T-cell (primary cell): ENCODE measurements at regions not wholly inside any gene's neighbourhood (a gene's known extent, or its start where the extent isn't known, plus 50 kb on each side); places are given as distances from the start of the nearest gene placed in this dataset.
"Not testable (repeated sequence)": the region's sequence is repeated elsewhere in the genome, so short reads cannot be mapped to it uniquely, and the experiment has no call there.

Experiments
- ATAC-seq, 4 experiments: fragments of 200-7000 bp in 3 of 4; fragments of 150-1000 bp in 1 of 4; cut with Tn5 transposase; replicated peaks in 1 of 4; 1 replicate in 3 of 4; 2 replicates in 1 of 4; pipeline ENCODE4 v1.10.0; 2021; ENCODE audit warnings: moderate library complexity in 3 of 4, mild to moderate bottlenecking in 2 of 4, moderate number of reproducible peaks in 1 of 4
- CTCF ChIA-PET, 2 donors: fragments of 300-600 bp; sonication (Branson Sonifier 250); formaldehyde crosslinking; loops; one replicate each; lab custom pipeline; 2022; ENCODE audit warnings: antibody characterized with exemption in 2 of 2; lab: Charles Lee
- POLR2A ChIA-PET, 2 donors: fragments of 300-600 bp; sonication (Branson Sonifier 250); formaldehyde crosslinking; loops; one replicate each; lab custom pipeline; 2022; ENCODE audit warnings: antibody characterized with exemption in 2 of 2; lab: Charles Lee
- DNase-seq, 35 experiments: peaks; one replicate each; pipeline versions ENCODE4 v3.0.0 to v3.0.0-alpha.2; 2013 to 2023
- H3K27ac ChIP-seq: one replicate; pipeline ENCODE4 v1.5.1; 2013; ENCODE audit warnings: low read length
- H3K27me3 ChIP-seq, 2 experiments: replicated peaks in 1 of 2; 1 replicate in 1 of 2; 2 replicates in 1 of 2; pipeline versions ENCODE4 v1.6.1 to v1.7.0; 2013; ENCODE audit warnings: low read length in 1 of 2, mixed read lengths in 1 of 2; ENCODE audit not compliant: control insufficient read depth in 2 of 2, insufficient read depth in 2 of 2; ENCODE audit errors: extremely low read depth in 1 of 2
- H3K36me3 ChIP-seq, 2 donors: 1 replicate in 1 of 2; 2 replicates in 1 of 2; pipeline versions ENCODE4 v1.6.1 to v1.7.0; 2013; ENCODE audit warnings: low read length in 1 of 2; ENCODE audit not compliant: control insufficient read depth in 2 of 2, insufficient read depth in 1 of 2; ENCODE audit errors: extremely low read depth in 1 of 2
- H3K4me1 ChIP-seq, 2 experiments: 1 replicate in 1 of 2; 2 replicates in 1 of 2; pipeline versions ENCODE4 v1.6.1 to v1.7.0; 2013; ENCODE audit warnings: low read length in 2 of 2, mixed read lengths in 1 of 2; ENCODE audit not compliant: insufficient read depth in 2 of 2, control insufficient read depth in 1 of 2; ENCODE audit errors: extremely low read depth in 1 of 2
- H3K4me3 ChIP-seq, 2 donors: 1 replicate in 1 of 2; 2 replicates in 1 of 2; pipeline versions ENCODE4 v1.5.1 to v1.7.0; 2013; ENCODE audit warnings: mild to moderate bottlenecking in 2 of 2, low read length in 1 of 2, moderate library complexity in 1 of 2; ENCODE audit not compliant: control insufficient read depth in 1 of 2; ENCODE audit errors: extremely low read depth in 1 of 2
- H3K9me3 ChIP-seq: 2 replicates; pipeline ENCODE4 v1.7.0; 2013
- H3K27ac Mint-ChIP-seq, 2 donors: one replicate each; pipeline ENCODE4 v1.8.0; 2020 to 2021; ENCODE audit warnings: mild to moderate bottlenecking in 2 of 2, mixed read lengths in 2 of 2
- H3K27me3 Mint-ChIP-seq, 2 donors: one replicate each; pipeline ENCODE4 v1.8.0; 2021 to 2022; ENCODE audit warnings: mixed read lengths in 2 of 2
- H3K36me3 Mint-ChIP-seq: one replicate; pipeline ENCODE4 v1.8.0; 2021; ENCODE audit warnings: mixed read lengths
- H3K4me1 Mint-ChIP-seq, 3 donors: one replicate each; pipeline ENCODE4 v1.8.0; 2020 to 2022; ENCODE audit warnings: mixed read lengths in 3 of 3, mild to moderate bottlenecking in 1 of 3
- H3K4me3 Mint-ChIP-seq, 3 donors: one replicate each; pipeline ENCODE4 v1.8.0; 2020 to 2022; ENCODE audit warnings: mild to moderate bottlenecking in 3 of 3, mixed read lengths in 3 of 3, moderate library complexity in 3 of 3
- H3K9me3 Mint-ChIP-seq, 3 donors: one replicate each; pipeline ENCODE4 v1.8.0; 2020 to 2022; ENCODE audit warnings: mixed read lengths in 3 of 3
- WGBS: methylation state at CpG from one replicate; pipeline ENCODE4 v1.1.5; 2013; ENCODE audit warnings: missing lambda C conversion rate; ENCODE audit not compliant: insufficient coverage; 5-methylcytosine and 5-hydroxymethylcytosine counted together

DNA sequence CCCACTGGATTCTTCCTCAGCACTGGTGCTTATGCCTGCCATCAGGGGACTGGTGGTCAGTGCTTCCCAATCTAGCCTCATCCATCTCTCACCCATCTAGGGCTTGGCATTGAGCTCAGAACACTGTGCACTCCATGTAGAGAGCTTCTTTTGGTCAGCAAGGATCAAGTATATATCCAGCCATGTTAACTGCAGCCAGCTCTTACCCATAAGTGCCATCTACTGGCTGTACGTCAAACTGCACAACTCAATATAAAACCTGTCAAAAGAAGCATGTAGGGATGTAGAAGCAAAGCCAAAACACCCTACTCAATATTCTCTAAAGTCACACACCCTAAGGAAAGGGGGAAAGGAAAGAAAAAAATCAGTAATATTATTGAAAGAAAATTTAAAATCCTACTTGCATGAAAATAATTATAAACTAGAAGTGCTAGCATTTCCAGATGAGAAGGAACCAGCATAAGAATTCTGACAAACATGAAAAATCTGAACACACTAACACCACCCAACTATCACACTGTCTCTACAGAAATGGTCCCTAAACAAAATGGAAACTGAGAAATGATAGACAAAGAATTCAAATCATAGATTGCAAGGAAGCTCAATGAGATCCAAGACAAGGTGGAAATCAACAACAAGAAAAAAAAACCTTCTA lies 531.1 kb upstream of the STEAP1 start:
- H3K27ac ChIP-seq = no peak overlapping the region
- peak overlapping the region in 1 of 3 donors; percentile 38 for H3K4me3 Mint-ChIP-seq
- peaks cover 18 to 31% (median 26%) of the 10 kb centered on the region in 3 donors for H3K4me1 Mint-ChIP-seq
- no peaks in the 10 kb centered on the region for H3K36me3 Mint-ChIP-seq
- no CpG with 5 or more reads among the region's 1 CpG for WGBS
- H3K27me3 ChIP-seq = no peaks in the 10 kb centered on the region
- ATAC-seq (peak; percentile 42 to 75 (median 71)), DNase-seq (peak in 8 of 35 experiments; percentile 1 to 55 (median 7))
- peaks cover 15 to 22% of the 10 kb centered on the region in 2 experiments for H3K4me1 ChIP-seq
- H3K36me3 ChIP-seq = no peaks in the 10 kb centered on the region
- no peaks in the 10 kb centered on the region for H3K9me3 ChIP-seq
- peaks cover 0 to 1% of the 10 kb centered on the region in 2 donors for H3K27me3 Mint-ChIP-seq
- ChIA-PET POLR2A (no interaction called here), CTCF (interaction anchor here (0.5 to 1.9 kb wide), 21 partner anchors 9 to 1273 kb away, joined by 3 to 16 read pairs (median 4); no protein-coding TSS in a partner anchor)
- peaks cover 0 to 5% (median 0%) of the 10 kb centered on the region in 3 donors for H3K9me3 Mint-ChIP-seq
- H3K27ac Mint-ChIP-seq = no peak overlapping the region
- no peak overlapping the region for H3K4me3 ChIP-seq

DNA sequence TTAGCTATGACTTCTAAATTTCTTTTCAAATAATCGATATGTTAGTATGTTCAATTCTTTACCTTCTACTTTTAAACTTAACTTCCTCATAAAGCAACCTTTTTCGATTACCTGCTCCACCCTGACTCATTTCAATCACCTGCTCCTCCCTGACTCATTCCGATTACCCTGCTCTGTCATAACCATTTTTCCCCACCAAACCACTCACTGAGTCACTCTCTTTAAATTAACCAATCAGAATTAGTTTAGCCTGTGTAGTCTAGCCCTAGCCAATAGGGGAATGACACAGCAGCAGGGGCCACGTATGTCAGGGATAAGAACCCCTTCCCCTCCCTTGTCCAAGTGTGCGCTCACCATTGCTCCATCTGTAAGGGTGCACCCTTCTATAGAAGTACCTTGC lies 530.1 kb upstream of the STEAP1 start:
- H3K27ac Mint-ChIP-seq, H3K9me3 Mint-ChIP-seq, H3K36me3 Mint-ChIP-seq: not testable (repeated sequence)

DNA sequence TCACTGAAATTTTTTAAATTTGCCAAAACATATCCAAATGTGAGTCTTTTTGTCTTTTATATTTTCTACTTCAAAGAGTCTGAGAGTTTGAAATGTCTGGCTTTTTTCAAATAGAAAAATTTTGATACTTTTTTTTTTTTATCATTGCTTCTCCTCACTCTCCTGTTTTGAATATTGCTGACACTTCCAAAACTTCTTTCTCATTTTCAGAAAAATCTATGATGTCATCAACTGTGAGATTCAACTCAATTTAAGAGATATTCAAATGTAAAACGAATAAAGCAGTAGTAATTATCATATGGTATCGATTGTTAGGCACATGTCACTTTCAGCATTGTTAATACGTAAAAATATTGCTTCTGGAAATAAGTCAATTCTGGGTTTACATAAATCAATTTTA lies 505.8 kb upstream of the STEAP1 start:
- peaks cover 0 to 3% (median 0%) of the 10 kb centered on the region in 3 donors for H3K9me3 Mint-ChIP-seq
- Histone ChIP-seq H3K36me3 (no peaks in the 10 kb centered on the region), H3K27ac (no peak overlapping the region), H3K9me3 (no peaks in the 10 kb centered on the region), H3K4me3 (no peak overlapping the region), H3K4me1 (no peaks in the 10 kb centered on the region), H3K27me3 (no peaks in the 10 kb centered on the region)
- no peak overlapping the region for H3K27ac Mint-ChIP-seq
- ATAC-seq (no peak), DNase-seq (no peak)
- no peaks in the 10 kb centered on the region for H3K4me1 Mint-ChIP-seq
- no CpG with 5 or more reads among the region's 3 CpGs for WGBS
- H3K27me3 Mint-ChIP-seq = peaks cover 0 to 14% of the 10 kb centered on the region in 2 donors
- no peak overlapping the region for H3K4me3 Mint-ChIP-seq
- ChIA-PET POLR2A (no interaction called here), CTCF (no interaction called here)
- H3K36me3 Mint-ChIP-seq = no peaks in the 10 kb centered on the region

More for the DNA sequence above, 530.1 kb upstream of the STEAP1 start:
- POLR2A ChIA-PET, H3K27me3 ChIP-seq, H3K4me3 Mint-ChIP-seq, H3K9me3 ChIP-seq, H3K36me3 ChIP-seq, H3K27me3 Mint-ChIP-seq, CTCF ChIA-PET, DNase-seq, ATAC-seq, H3K4me3 ChIP-seq, H3K27ac ChIP-seq: not testable (repeated sequence)
- 63% methylated on average over 3 of the region's 5 CpGs for WGBS
- peaks cover 18 to 24% (median 22%) of the 10 kb centered on the region in 3 donors for H3K4me1 Mint-ChIP-seq
- peaks cover 15 to 17% of the 10 kb centered on the region in 2 experiments for H3K4me1 ChIP-seq

DNA sequence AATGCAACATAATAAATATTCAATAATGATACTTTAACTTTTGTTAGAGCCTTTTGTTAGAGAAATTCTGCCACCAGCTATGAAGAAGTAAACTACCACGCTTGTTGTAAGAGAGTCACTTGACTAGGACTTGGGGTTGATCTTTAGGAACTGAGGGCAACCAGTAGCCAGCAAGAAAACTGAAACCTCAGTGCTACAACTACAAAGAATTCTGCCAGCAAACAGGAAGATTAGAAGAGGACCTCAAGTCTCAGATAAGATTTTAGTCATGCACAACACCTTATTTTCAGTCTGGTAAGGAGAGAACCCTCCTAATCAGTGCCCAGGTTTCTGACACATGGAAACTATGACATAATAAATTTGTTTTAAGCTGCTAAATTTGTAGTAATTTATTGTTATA lies 498.3 kb upstream of the STEAP1 start:
- ATAC-seq (no peak), DNase-seq (no peak)
- WGBS = no CpG with 5 or more reads among the region's 1 CpG
- Histone ChIP-seq H3K27ac (no peak overlapping the region), H3K4me3 (no peak overlapping the region), H3K27me3 (no peaks in the 10 kb centered on the region), H3K36me3 (no peaks in the 10 kb centered on the region), H3K9me3 (no peaks in the 10 kb centered on the region), H3K4me1 (no peaks in the 10 kb centered on the region)
- Mint-ChIP-seq H3K9me3 (no peaks in the 10 kb centered on the region), H3K27ac (no peak overlapping the region), H3K4me1 (no peaks in the 10 kb centered on the region), H3K27me3 (no peaks in the 10 kb centered on the region), H3K4me3 (no peak overlapping the region), H3K36me3 (no peaks in the 10 kb centered on the region)
- ChIA-PET CTCF (no interaction called here), POLR2A (no interaction called here)

DNA sequence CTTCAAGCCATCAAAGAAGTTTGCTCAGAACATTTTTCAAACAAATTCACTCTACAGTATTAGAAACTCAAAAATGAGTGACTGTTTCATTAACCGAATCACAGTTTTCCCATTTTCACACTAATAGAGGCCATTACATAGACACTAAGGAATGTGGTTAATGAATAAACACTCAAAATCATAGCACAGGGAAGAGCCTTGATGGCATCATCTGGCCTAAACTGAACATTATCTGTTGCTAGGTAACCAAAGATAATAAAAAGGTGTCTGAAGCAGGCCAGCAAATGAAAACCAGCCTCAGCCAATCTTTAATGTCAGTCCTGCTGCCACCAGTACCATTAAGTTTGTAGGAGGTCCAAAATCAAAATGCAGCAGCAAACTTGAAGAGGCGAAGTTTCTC lies 492.4 kb upstream of the STEAP1 start:
- Histone ChIP-seq H3K4me1 (no peaks in the 10 kb centered on the region), H3K9me3 (no peaks in the 10 kb centered on the region), H3K27ac (no peak overlapping the region), H3K27me3 (no peaks in the 10 kb centered on the region), H3K36me3 (no peaks in the 10 kb centered on the region), H3K4me3 (no peak overlapping the region)
- ChIA-PET CTCF (no interaction called here), POLR2A (interaction anchor here in 1 of 2 donors (0.6 kb wide), 1 partner anchor 869 kb away, joined by 3 read pairs; no protein-coding TSS in a partner anchor)
- ATAC-seq (no peak), DNase-seq (no peak)
- Mint-ChIP-seq H3K4me3 (no peak overlapping the region), H3K9me3 (peaks cover 0 to 7% (median 2%) of the 10 kb centered on the region in 3 donors), H3K27ac (no peak overlapping the region), H3K4me1 (no peaks in the 10 kb centered on the region), H3K27me3 (no peaks in the 10 kb centered on the region), H3K36me3 (no peaks in the 10 kb centered on the region)
- WGBS = no CpG with 5 or more reads among the region's 2 CpGs

DNA sequence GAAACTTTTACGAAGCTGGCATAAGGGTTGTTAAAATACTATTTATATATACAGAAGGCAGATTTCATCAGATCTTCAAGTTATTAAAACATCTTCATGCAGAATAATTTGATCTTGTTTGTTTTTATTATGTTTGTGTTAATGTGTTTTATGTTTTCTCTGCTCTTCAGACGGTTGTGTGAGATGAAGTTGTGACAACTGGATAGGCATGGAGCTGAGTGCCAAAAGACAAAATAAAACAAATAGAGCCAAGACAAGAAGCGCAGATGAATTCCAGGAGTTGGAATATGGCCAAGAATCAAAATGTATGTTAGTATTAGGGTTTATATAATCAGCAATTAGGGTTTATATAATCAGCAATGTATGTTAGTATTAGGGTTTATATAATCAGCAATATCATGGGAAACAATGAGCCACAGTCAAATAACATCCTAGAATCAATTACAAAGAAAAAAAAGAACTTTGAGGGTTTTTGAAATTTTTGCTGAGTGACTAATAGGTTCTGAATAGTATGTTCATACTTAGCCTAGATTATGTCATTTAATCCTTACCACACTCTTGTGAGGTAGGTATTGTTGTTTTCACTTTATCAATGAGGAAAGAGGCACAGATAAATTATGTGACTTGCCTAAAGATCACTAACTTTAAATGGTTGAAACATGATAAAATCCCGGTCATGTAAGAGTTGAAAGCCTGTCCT lies 488.0 kb upstream of the STEAP1 start:
- Mint-ChIP-seq H3K4me3 (no peak overlapping the region), H3K9me3 (peaks cover 0 to 7% (median 2%) of the 10 kb centered on the region in 3 donors)

More for the DNA sequence above, 488.0 kb upstream of the STEAP1 start:
- ChIA-PET CTCF (no interaction called here), POLR2A (interaction anchor here in 1 of 2 donors (0.6 kb wide), 1 partner anchor 724 kb away, joined by 3 read pairs; no protein-coding TSS in a partner anchor)
- Mint-ChIP-seq H3K27ac (no peak overlapping the region), H3K36me3 (no peaks in the 10 kb centered on the region), H3K27me3 (no peaks in the 10 kb centered on the region), H3K4me1 (no peaks in the 10 kb centered on the region)
- Histone ChIP-seq H3K27me3 (no peaks in the 10 kb centered on the region), H3K9me3 (no peaks in the 10 kb centered on the region), H3K4me1 (no peaks in the 10 kb centered on the region), H3K4me3 (no peak overlapping the region), H3K27ac (no peak overlapping the region), H3K36me3 (no peaks in the 10 kb centered on the region)
- ATAC-seq = no peak
- WGBS = 65% methylated on average over 2 of the region's 4 CpGs
- no peak for DNase-seq
